HUES6 (cell line): ENCODE measurements at regions not wholly inside any gene's neighbourhood (a gene's known extent, or its start where the extent isn't known, plus 50 kb on each side); places are given as distances from the start of the nearest gene placed in this dataset.
"Not testable (repeated sequence)": the region's sequence is repeated elsewhere in the genome, so short reads cannot be mapped to it uniquely, and the experiment has no call there.

Experiments
- H3K27ac ChIP-seq: 2 replicates; pipeline ENCODE4 v1.7.0; 2013; ENCODE audit warnings: low read depth, mild to moderate bottlenecking, low read length, inconsistent platforms
- H3K27me3 ChIP-seq: 2 replicates; pipeline ENCODE4 v1.6.1; 2013; ENCODE audit warnings: low read length; ENCODE audit not compliant: control insufficient read depth, insufficient read depth
- H3K36me3 ChIP-seq: 2 replicates; pipeline ENCODE4 v1.6.1; 2013; ENCODE audit warnings: low read length; ENCODE audit not compliant: control insufficient read depth, insufficient read depth
- H3K4me1 ChIP-seq: 2 replicates; pipeline ENCODE4 v1.6.1; 2013; ENCODE audit warnings: low read length; ENCODE audit not compliant: control insufficient read depth, insufficient read depth
- H3K4me3 ChIP-seq: 2 replicates; pipeline ENCODE4 v1.5.1; 2013; ENCODE audit warnings: low read depth, low read length
- H3K9ac ChIP-seq: one replicate; pipeline ENCODE4 v1.6.1; 2013; ENCODE audit warnings: mild to moderate bottlenecking, low read length
- H3K9me3 ChIP-seq: 2 replicates; pipeline ENCODE4 v1.6.1; 2013; ENCODE audit warnings: low read depth, low read length; ENCODE audit not compliant: control insufficient read depth, insufficient read depth

DNA sequence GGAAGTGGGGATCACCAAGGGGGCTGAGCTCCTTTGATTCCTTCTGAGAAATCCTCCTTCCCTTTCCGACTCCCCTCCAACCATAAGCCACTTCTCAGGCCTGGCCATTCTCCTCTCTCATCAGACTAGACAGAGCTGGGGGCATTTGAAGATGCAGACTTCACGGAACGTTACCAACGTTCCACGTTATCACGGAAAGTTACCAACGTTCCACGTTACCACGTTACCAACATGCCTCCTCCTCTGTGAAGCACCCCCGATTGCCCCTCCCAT lies 85.4 kb upstream of the WWC2 start:
- no peaks in the 10 kb centered on the region; the same call in 1 of the 2 replicates for H3K27me3 ChIP-seq
- H3K36me3 ChIP-seq, result no peaks in the 10 kb centered on the region
- no peak overlapping the region for H3K9ac ChIP-seq
- no peaks in the 10 kb centered on the region for H3K9me3 ChIP-seq
- no peak overlapping the region for H3K27ac ChIP-seq
- H3K4me3 ChIP-seq, result peak overlapping the region; percentile 11
- H3K4me1 ChIP-seq, result no peaks in the 10 kb centered on the region

DNA sequence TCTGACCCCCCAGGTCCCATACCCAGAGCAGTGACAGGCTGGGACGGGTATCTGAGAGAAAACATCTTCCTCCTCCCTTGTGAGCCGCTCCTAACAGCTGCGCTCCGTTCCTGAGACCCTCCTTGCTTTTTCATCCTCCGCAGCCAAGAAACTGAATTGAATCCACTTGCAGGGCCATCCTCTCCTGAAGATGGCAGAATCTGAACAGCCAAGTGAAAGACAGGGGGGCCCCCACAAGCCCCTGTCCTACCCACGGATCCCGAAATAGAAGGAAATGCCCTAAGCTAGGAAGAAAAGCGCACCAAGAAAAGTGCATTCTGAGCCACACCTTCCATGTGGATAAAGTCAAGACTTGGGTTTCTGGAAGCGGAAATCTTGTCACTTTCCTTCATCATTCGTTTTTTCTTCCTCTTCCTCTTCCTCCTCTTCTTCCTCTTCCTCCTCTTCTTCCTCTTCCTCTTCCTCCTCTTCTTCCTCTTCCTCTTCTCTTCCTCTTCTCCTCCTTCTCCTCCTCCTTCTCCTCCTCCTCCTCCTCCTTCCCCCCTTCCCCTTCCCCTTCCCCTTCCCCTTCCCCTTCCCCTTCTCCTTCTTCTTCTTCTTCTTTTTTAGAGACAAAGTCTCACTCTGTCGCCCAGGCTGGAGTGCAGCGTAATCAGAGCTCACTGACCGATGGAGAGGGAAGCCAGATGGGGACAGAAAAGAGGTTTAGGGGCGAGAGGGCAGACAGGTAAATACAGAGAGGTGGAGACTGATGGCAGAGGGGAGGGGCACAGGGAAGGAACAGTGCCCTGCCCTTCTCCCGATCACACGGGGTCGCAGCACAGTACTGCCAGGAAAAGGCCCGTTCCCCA lies 86.0 kb upstream of the WWC2 start:
- no peaks in the 10 kb centered on the region; the same call in 1 of the 2 replicates for H3K27me3 ChIP-seq

DNA sequence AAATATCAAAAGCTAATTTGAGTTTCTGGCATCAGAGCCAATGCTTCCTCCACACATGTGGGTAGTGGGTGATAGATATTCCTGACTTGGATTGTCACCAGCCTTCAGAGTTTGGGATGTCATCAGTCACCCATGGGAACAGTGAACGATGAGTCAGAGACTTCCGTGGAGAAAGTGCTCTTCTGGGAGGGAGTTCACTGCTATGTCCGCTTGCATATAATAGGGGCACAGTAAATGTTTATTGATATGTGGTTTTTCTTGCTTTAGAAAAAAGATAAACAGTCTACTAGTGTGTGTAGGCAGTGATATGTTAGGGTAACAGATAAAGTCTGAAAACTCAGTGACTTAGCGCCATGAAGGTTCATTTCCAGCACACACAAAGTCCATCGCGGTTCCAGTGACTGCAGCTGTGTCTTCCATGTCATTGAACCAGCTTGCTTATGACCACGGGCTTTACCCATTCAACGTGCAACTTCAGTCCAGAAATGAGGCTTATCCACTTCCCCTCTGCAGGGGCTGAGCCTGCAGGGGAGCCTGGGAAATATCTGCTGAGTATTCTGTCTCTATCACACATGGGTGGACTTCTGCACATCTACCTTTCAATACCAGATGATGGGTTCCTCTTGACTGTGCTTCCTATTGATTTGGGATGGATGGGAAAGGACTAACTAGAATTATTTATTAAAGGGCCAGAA lies 87.7 kb upstream of the WWC2 start:
- Histone ChIP-seq H3K36me3 (no peaks in the 10 kb centered on the region), H3K27ac (no peak overlapping the region), H3K27me3 (no peaks in the 10 kb centered on the region; the same call in 1 of the 2 replicates), H3K9ac (no peak overlapping the region), H3K9me3 (no peaks in the 10 kb centered on the region), H3K4me1 (no peaks in the 10 kb centered on the region), H3K4me3 (no peak overlapping the region)

More for the DNA sequence above, 86.0 kb upstream of the WWC2 start:
- H3K9me3 ChIP-seq, result no peaks in the 10 kb centered on the region
- H3K9ac ChIP-seq, result no peak overlapping the region
- H3K4me3 ChIP-seq, result peak overlapping the region; percentile 11
- no peaks in the 10 kb centered on the region for H3K4me1 ChIP-seq
- H3K36me3 ChIP-seq, result no peaks in the 10 kb centered on the region
- no peak overlapping the region for H3K27ac ChIP-seq

DNA sequence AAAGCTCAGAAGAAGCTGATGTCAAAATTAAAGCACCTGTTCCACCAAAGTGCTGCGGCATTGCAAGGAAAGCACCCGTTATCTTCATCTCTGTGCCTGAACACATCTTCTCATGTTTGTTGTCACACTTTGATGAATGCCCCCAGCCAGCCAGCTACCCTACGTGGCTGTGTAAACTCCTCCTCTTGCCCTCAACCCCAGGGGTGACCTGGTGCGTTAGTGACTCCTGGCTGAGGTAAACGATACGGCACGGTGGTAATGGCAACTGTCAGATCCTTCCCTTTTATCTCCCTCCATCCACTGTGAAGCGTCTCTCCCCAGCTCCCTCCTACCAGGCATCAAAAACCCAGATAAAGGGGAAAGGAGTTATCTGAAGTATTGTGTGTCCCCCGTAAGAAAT lies 90.6 kb upstream of the WWC2 start:
- Histone ChIP-seq H3K4me3 (no peak overlapping the region), H3K4me1 (no peaks in the 10 kb centered on the region)

DNA sequence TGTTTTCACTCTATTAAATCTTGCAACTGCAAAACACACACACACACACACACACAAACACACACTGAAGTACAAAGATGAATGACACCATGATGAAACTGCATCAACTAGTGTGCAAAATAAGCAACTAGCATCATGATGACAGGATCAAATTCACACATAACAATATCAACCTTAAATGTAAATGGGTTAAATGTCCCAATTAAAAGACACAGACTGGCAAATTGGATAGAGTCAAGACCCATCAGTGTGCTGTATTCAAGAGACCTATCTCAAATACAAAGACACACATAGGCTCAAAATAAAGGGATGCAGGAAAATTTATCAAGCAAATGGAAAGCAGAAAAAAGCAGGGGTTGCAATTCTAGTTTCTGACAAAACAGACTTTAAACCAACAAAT lies 87.2 kb upstream of the DCTD start:
- H3K27ac ChIP-seq, H3K4me1 ChIP-seq, H3K27me3 ChIP-seq, H3K36me3 ChIP-seq, H3K9me3 ChIP-seq, H3K9ac ChIP-seq, H3K4me3 ChIP-seq: not testable (repeated sequence)

More for the DNA sequence above, 90.6 kb upstream of the WWC2 start:
- Histone ChIP-seq H3K27ac (no peak overlapping the region), H3K27me3 (no peaks in the 10 kb centered on the region; the same call in 1 of the 2 replicates), H3K9me3 (no peaks in the 10 kb centered on the region), H3K36me3 (no peaks in the 10 kb centered on the region), H3K9ac (no peak overlapping the region)

DNA sequence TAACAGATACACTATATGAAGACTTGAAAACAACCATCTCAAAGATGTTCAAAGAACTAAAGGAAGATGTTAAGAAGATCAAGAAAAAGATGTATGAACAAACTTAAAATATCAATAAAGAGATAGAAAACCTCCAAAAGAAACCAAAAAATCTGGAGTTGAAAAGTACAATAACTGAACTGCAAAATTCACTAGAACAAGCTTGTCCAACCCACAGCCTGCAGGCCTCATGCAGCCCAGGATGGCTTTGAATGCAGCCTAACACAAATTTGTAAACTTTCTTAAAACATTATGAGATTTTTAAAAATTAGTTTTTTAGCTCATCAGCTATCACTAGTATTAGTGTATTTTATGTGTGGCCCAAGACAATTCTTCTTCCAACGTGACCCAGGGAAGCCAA lies 77.0 kb upstream of the DCTD start:
- no peaks in the 10 kb centered on the region for H3K4me1 ChIP-seq
- H3K4me3 ChIP-seq, result no peak overlapping the region
- no peaks in the 10 kb centered on the region for H3K27me3 ChIP-seq
- no peaks in the 10 kb centered on the region for H3K36me3 ChIP-seq
- no peak overlapping the region for H3K9ac ChIP-seq
- H3K9me3 ChIP-seq, result no peaks in the 10 kb centered on the region
- no peak overlapping the region for H3K27ac ChIP-seq

DNA sequence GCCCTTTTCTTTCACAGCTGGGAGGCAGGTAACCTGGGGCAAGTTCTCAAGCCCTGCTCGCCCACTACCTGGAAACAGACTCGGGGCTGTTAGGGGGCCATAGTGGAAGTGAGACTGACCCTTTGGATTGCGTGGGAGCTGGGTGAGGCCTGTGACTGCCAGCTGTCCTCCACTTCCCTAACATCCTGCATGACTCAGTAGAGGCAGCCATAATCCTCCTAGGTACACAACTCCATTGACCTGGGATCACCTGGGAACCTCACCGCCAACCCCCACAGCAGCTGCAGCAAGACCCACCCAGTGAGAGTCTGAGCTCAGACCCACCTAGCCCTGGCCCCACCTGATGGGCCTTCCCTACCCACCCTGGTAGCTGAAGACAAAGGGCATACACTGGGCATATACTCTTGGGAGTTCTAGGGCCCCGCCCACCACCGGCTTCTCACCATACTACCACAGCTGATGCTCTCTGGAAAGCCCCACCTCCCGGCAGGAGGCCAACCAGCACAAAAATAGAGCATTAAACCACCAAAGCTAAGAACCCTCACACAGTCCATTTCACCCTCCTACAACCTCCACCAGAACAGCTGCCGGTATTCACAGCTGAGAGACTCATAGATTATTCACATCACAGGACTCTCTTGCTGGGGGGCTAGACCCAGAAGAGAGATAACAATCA lies 61.1 kb upstream of the DCTD start:
- H3K27ac ChIP-seq, result no peak overlapping the region
- no peaks in the 10 kb centered on the region for H3K36me3 ChIP-seq
- no peaks in the 10 kb centered on the region for H3K27me3 ChIP-seq
- no peak overlapping the region for H3K4me3 ChIP-seq
- no peaks in the 10 kb centered on the region; the same call in 1 of the 2 replicates for H3K4me1 ChIP-seq
- no peaks in the 10 kb centered on the region for H3K9me3 ChIP-seq
- H3K9ac ChIP-seq, result no peak overlapping the region

DNA sequence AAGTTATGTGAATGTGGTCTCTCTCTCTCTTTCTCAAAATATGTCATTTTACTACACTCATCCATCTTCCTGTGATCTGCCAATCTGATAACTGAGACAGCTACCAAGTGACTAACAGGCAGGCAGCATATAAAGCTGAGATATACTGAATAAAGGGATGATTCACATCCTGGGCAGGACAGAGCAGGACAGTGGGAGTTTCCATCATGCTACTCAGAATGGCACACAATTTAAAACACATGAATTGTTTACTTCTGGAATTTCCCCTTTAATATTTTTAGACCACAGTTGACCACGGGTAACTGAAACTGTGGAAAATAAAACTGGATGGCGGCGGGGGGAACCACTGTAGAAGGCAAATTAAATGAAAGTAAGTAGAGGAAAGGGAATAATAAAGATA lies 58.6 kb upstream of the DCTD start:
- no peak overlapping the region for H3K9ac ChIP-seq
- H3K4me1 ChIP-seq, result no peaks in the 10 kb centered on the region; the same call in 1 of the 2 replicates
- H3K4me3 ChIP-seq, result no peak overlapping the region
- H3K27ac ChIP-seq, result no peak overlapping the region
- no peaks in the 10 kb centered on the region for H3K36me3 ChIP-seq
- H3K9me3 ChIP-seq, result no peaks in the 10 kb centered on the region
- no peaks in the 10 kb centered on the region for H3K27me3 ChIP-seq

DNA sequence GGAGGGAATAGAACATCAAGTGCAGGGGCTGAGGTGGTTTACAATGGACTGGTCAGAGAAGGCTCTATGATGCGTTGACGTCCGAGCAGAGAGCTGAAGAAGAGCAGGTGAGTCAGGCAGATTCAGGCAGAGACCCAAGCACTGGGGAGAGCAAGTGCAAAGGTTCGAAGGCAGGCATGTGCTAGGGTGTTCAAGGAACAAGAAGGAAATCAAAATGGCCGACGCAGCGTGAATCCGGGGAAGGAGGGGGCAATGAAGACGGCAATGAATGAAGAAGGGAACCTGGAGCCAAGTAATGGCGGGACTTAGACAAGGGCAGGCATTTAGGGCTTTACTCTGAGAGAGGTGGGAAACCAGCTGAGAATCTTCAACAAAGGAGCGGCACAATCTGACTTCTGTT lies 56.8 kb upstream of the DCTD start:
- Histone ChIP-seq H3K27me3 (no peaks in the 10 kb centered on the region), H3K27ac (no peak overlapping the region), H3K9ac (no peak overlapping the region), H3K4me3 (no peak overlapping the region), H3K36me3 (no peaks in the 10 kb centered on the region), H3K4me1 (no peaks in the 10 kb centered on the region; the same call in 1 of the 2 replicates), H3K9me3 (no peaks in the 10 kb centered on the region)

DNA sequence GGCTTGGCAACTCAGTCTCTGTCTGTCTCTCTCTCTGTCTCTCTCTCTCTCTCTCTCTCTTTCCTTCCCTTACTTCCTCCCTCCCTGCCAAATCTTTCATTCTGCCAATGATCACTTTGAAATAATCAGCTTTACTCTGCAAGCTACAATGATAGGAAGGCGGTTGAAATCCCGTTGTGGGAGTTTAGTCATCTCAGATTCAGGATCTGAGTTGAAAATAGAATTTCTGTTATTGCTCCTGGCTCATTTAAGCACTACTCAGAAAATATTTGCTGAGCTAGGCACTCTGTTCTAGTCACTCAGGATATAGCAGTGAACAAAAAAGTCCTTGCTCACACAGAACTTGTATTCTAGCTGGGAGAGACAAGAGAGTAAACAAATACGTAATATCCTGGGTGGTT lies 56.3 kb upstream of the DCTD start:
- Histone ChIP-seq H3K4me1 (no peaks in the 10 kb centered on the region; the same call in 1 of the 2 replicates), H3K27ac (no peak overlapping the region), H3K9me3 (no peaks in the 10 kb centered on the region), H3K9ac (no peak overlapping the region), H3K4me3 (no peak overlapping the region), H3K27me3 (no peaks in the 10 kb centered on the region), H3K36me3 (no peaks in the 10 kb centered on the region)

DNA sequence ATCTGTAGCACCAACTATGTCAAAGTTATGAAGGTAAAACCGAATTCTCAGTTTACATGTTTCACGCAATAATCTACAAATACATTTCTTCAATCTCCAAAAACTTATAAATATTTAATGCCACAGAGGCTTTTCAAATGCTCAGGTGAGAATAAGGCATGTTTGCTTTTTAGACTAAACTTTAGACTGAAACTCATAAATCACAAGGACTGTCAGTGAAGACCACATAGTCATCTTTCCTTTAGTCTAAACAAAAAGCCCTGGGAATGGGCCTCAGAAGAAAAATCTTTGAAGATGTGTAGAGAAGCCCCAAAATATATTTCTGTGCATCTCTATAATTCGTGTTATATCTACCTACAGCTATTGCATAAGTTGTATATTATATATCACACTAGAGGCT lies 54.5 kb upstream of the DCTD start:
- Histone ChIP-seq H3K27me3 (no peaks in the 10 kb centered on the region), H3K9me3 (no peaks in the 10 kb centered on the region), H3K4me1 (no peaks in the 10 kb centered on the region), H3K9ac (no peak overlapping the region), H3K27ac (no peak overlapping the region), H3K4me3 (no peak overlapping the region), H3K36me3 (no peaks in the 10 kb centered on the region)
